HFF-Myc (cell line): ENCODE measurements at regions not wholly inside any gene's neighbourhood (a gene's known extent, or its start where the extent isn't known, plus 50 kb on each side); places are given as distances from the start of the nearest gene placed in this dataset.
"Not testable (repeated sequence)": the region's sequence is repeated elsewhere in the genome, so short reads cannot be mapped to it uniquely, and the experiment has no call there.

Experiments
- DNase-seq: peaks from one replicate; pipeline ENCODE4 v3.0.0-alpha.2; 2011; ENCODE audit warnings: low read depth; ENCODE audit errors: extremely low read depth
- H3K4me3 ChIP-seq: replicated peaks from 2 replicates; pipeline ENCODE4 v1.5.1; 2011; ENCODE audit warnings: low read depth, mild to moderate bottlenecking, control low read depth, low read length
- TF ChIP-seq, protein P1 (sequence below): IDR thresholded peaks from 2 replicates; pipeline ENCODE4 v1.5.1; 2012; ENCODE audit warnings: mild to moderate bottlenecking, low read depth, low read length, control low read depth; ENCODE audit errors: missing control alignments

GRCh38 chr9:73411494-73411893 lies 259.8 kb downstream of the ANXA1 start:
- TF ChIP-seq, protein P1, sequence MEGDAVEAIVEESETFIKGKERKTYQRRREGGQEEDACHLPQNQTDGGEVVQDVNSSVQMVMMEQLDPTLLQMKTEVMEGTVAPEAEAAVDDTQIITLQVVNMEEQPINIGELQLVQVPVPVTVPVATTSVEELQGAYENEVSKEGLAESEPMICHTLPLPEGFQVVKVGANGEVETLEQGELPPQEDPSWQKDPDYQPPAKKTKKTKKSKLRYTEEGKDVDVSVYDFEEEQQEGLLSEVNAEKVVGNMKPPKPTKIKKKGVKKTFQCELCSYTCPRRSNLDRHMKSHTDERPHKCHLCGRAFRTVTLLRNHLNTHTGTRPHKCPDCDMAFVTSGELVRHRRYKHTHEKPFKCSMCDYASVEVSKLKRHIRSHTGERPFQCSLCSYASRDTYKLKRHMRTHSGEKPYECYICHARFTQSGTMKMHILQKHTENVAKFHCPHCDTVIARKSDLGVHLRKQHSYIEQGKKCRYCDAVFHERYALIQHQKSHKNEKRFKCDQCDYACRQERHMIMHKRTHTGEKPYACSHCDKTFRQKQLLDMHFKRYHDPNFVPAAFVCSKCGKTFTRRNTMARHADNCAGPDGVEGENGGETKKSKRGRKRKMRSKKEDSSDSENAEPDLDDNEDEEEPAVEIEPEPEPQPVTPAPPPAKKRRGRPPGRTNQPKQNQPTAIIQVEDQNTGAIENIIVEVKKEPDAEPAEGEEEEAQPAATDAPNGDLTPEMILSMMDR: no peak
- no peak for DNase-seq
- no peak overlapping the region for H3K4me3 ChIP-seq

DNA sequence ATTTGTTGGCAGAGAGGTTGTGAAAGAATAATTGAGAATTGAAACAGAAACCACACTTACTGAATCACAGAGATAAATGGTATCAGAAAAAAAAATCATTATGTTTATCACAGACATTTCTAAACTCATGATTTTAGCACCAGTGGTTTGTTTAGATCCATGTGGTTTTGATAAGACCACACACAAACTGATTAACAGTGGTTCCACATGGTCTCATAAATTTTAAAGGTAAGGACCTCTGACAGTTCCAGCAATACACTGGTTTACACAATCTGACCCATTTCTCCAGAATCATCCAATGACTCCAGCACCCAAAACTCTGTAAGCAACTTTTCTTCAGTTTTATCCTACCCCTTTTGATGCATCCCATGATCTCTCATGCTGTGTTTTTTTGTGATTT lies 261.2 kb downstream of the ANXA1 start:
- TF ChIP-seq, protein P1: no peak
- DNase-seq: no peak
- no peak overlapping the region for H3K4me3 ChIP-seq

- no peak for DNase-seq
- H3K4me3 ChIP-seq: no peak overlapping the region
- TF ChIP-seq, protein P1: no peak
These were observed 272.2 kb downstream of the ANXA1 start for GRCh38 chr9:73423891-73424290.

DNA sequence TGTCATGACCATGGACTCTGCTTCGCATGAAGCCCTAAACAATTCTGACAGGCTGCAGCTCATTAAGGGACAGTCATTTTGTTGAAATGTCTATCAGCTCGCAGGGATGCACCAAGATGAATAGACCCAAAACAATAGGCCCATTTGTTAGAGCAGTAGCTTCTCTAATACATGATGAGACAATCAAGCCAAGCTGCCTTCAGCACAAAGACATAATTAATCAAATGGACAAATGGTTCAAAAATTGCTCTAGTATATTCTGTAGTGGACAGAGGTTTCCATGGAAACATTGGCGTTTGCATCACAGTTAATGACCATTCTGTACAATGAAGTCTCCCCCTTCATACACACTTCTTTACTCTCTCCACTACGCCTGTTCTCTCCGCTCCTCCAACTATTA lies 274.6 kb downstream of the ANXA1 start:
- no peak for DNase-seq
- H3K4me3 ChIP-seq: no peak overlapping the region
- TF ChIP-seq, protein P1: no peak

DNA sequence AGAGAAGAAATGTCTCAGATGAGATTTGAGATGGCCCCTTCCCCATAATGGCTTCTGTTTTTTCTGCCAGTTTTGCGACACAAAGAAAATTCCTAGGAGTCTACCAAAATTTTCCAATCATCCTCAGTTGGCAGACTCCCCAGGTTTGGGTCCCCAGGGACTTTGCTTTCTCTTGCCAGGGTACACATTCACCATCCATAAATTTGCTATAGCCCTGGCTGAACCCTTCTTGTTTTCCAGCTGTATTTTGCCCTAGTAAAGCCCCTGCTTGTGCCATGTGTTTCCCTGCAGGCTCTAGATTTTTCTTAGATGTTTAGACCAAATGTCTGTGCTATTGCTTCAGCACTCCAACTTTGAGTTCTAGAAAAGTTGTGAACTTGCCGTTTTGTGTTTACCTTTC lies 283.2 kb downstream of the ANXA1 start:
- DNase-seq: no peak
- TF ChIP-seq, protein P1: no peak
- no peak overlapping the region for H3K4me3 ChIP-seq

DNA sequence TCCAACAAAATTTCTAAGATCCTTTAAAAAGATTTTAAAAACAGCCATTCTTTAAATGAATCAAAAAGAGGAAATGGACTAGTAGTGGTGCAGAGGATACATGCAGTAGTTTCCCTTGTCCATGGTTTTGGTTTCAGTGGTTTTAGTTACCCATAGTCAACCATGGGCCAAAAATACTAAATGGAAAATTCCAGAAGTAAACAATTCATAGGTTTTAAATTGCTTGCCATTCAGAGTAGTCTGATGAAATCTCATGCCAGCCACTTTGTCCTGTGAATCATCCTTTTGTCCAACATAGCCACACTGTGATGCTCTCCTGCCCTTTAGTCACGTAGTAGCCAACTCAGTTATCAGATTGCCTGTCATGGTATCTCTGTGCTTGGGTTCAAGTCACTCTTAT lies 286.1 kb downstream of the ANXA1 start:
- TF ChIP-seq, protein P1: no peak
- H3K4me3 ChIP-seq: no peak overlapping the region
- DNase-seq: no peak

GRCh38 chr9:73439839-73440238 lies 288.2 kb downstream of the ANXA1 start:
- DNase-seq, H3K4me3 ChIP-seq: not testable (repeated sequence)

DNA sequence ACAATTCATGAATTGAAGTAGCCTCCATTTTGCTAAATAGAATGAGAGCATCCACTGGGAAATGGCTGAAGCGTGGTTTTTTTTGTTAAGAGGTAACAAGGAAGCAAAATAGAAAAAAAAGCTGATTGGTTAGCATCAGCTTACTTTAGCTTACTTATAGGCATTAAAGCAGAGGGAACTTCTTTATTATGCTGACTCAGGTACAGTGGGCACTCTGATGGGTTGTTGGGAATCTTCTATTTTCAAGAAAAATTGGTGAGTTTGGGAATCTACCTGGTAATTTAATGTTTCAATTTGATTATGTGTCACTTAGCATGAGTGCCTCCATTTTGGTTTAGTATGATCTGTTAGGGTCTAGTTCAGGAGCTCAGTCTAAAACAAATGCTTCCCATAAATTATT lies 289.6 kb downstream of the ANXA1 start:
- TF ChIP-seq, protein P1: no peak
- H3K4me3 ChIP-seq: no peak overlapping the region
- DNase-seq: no peak
